NCI-H345 treated with DMSO at 0.1 percent for 48 hours (cell line): ENCODE measurements at regions not wholly inside any gene's neighbourhood (a gene's known extent, or its start where the extent isn't known, plus 50 kb on each side); places are given as distances from the start of the nearest gene placed in this dataset.

ENCODE experiments used
- DNase-seq: peaks from one replicate; lab custom pipeline; 2025; ENCODE audit not compliant: unreplicated experiment; lab: John Stamatoyannopoulos, UW

DNA sequence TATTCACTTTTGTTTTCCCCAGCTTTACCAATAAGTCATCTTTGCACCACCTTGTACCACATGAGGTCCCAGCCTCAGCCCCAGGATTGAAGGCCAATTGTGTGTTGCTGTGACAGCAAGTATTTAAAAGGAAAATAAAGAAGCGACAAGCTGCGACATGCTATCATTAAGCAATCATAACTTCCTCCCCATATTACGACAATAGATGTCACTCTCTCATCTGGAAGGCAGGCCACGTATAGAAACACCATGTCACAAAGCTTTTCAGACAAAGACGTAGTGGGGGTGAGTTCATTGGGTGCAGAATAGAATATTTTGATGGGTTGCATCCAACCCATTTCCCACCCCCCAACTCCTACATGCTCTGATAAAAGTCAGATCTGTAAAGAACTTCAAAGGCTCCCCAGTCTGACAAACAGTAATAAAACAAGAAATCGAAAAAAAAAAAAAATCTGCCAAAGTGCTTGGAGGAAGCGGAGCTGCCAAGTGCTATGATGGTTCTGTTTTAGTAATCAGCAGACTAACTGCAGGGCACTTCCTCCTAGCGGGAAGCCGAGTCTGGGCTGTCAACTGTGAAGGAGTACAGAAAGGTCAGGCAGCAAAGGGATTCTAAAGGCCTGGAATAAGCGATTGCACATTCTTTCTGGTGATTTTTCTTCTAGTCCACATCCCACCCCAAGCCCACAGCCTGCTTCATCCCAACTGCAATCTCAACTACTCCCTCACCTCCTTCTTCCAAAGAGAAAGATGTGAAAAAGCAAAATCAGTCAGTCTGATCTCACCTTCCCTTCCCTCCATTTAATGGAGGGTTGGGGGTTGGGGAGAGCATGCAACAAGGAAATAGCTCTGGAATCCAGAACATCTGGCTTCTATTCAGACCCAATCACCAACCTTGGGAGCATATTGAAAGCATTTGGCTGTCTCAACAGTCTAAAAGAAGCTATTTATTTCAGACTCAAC, 131.4 kb upstream of the UBASH3B start:
- no peak for DNase-seq

DNA sequence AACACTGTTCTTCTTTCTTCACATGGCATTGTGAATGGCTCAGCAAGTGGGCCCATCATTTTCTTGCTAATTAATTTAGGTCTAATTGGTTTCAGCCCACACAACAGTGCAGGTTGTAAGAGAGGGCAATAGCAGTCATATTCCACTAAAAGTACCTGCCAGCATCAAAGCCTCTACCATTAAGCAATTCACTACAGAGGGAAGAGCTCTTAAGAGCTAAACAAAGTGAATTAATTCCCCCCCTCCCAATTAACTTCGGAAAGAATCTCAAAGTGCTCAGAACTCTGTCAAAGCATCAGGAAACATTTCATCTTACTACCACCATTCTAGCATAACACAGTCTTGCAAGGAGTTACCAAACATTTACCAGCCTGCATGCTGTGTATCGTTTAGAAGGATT, 133.9 kb upstream of the UBASH3B start:
- no peak for DNase-seq

DNA sequence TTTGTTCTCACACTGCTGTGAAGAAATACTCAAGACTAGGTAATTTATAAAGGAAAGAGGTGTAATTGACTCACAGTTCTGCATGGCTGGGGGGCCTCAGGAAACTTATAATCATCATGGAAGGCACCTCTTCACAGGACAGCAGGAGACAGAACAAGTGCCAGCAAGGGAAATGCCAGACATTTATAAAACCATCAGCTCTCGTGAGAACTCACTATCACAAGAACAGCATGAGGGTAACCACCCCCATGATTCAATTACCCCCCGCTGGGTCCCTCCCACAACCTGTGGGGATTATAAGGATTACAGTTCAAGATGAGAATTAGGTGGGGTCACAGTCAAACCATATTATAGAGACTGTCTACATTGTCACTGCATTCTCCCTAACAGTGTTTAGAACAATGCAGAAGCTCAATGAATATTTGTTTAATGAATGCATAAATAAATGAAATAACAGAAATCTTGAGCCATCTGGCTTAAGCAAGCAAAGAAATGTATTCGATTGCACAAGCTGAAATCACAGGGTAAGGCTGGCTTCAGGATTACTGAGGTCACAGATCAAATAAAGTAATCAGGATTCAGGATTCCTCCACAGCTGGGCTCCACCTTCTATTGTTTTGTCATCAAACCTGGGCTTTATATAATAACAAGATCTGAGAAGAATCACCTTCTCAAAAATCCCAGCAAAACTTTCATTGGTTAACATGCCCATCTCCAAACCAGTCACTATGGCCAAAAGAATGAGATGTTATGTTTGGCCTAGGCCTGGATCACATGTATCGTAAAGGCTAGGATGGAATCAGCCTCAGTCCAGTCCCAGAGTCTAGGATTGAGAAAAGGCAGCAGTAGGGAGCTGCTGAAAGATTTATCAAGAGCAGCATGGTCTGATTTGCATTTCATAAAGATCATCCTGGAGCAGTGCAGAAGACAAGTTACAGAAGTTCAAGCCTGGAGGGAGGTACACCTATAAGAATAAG, 137.8 kb upstream of the UBASH3B start:
- DNase-seq, result no peak

DNA sequence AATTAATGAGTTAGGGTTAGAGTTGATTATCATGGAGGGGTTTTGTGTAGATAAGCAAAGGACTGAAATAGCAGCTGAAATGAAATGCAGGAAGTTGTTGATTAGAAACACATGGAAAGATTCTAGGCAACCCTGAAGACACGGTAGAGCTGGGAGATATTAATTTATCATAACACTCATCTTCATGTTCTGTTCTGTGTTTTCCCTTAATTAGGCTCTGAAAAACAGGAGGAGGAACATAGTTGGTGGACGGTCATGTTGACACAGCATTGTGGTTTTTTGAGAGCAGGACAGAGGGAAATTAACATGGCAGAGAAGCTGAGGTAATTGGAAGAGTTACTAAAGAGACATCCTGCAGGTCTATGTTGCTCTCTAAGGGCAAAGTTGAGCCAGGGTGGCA, 138.8 kb upstream of the UBASH3B start:
- DNase-seq, result no peak

DNA sequence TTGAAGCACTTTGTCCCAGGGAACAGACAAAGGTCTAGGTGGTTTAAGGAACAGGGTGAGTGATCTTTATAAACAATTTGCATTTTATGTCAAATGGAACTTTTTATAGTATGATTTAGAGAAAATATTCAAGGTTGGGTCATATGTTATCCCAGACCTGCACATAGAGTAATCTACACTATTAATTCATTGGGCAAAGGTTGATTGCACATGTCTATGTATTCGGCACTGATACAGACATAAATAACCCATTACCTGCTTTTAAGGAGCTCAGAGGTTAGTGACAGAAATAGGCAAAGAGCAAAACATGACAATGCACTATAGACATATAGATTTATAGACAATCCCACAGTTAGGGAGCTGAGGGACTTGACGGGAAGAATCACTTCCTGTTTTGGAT, 141.5 kb upstream of the UBASH3B start:
- no peak for DNase-seq

DNA sequence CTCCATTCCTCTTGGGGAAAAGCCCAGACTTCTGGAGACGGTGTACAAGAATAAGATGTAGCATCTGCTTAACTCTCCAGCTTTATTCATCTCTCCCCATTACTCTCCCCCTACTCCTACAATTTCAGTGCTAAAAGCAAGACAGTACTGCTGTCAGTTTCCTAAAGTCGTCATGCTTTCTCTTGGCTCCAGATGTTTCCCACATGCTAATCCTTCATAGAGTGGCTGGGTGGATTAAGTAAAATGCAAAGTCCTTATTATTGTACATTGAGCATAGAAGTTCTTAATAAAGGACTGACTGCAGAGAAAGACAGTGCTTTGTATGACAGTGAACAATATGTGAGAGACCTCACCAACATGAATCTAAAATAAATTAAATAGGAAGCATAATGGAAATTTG, 142.2 kb upstream of the UBASH3B start:
- no peak for DNase-seq

DNA sequence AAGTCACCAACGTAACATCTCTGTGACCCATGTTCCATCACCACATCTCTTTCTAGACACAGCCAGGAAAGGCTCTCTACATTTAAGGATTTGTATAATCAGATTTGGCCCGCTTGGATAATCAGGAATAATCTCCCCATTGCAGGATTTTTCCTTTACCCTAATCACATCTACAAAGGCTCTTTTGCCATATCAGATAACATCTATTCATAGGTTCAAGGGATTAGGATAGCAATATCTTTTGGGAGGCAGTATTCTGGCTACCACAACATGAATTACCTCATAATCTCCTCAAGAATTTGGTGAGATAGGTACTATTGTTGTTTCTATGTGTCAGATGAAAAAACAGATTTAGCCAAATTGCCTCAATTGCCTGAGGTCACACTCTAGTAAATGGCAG, 142.8 kb upstream of the UBASH3B start:
- no peak for DNase-seq

DNA sequence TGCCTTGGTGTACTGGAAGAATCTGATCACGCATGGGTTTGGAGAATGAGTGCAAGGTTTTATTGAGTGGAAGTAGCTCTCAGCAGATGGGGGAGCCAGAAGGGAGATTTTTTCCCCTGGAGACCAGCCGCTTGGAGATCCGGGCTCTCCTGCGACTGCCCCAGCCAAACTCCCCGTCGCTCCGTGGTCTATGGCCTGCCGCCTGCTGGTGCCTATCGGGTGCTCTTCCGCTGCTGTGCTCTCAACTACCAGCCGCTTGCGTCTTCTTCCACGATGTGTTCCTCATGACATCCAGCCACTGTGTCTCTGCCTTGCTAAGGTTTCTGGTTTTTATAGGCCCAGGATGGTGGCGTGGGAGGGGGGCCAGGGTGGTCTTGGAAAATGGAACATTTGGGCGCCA, 145.6 kb upstream of the UBASH3B start:
- DNase-seq, result no peak

DNA sequence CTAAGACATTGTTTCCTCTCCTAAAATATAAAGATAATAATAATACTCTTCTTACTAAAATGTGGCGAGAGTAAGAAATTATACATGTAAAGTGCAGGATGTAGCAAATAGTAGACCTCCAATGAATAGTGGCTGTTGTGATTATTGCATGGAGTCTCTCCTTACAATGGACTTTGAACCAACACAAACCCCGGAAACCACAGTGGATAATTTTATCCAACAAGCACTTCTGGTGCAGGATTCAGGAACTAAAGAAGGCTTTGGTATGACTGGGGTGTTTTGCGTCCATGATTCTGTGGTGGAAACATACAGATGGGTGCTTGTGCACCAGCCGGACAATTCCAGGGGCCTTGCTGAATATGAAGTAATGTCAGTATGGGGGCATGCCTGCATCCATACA, 146.4 kb upstream of the UBASH3B start:
- DNase-seq, result no peak

DNA sequence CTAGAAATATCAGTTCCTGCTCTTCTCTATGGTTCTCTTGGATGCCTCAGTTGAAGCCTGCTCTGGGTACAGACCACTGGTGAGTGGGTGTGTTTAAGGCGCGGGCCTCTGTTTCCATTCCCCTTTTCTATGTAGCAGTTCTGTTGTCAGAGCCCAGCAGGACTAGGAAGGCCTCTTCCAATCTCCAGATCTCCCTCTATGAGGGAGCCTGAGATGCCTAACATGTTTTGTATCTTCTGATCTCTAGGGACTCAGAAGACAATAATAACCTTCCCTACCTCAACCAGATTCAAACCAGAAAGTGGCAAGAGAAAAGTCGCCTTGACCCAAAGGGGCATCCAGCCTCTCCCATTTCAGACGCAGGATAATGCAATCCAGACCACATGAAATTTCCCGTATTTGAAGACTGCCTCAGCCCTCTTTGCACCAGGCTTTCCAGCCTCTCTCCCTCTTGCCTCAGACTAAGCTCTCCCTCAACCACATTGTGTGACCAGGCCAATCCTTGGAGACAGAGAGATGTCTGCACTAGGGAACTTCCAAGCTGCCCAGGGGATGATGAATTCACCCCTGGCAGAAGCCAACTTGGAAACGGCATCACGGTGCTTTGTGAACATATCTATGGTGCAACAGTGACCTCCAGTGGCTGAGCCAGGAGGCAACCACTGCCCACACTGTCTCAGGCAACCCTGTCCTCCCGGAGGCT, 150.1 kb upstream of the UBASH3B start:
- peak; percentile 66 for DNase-seq

DNA sequence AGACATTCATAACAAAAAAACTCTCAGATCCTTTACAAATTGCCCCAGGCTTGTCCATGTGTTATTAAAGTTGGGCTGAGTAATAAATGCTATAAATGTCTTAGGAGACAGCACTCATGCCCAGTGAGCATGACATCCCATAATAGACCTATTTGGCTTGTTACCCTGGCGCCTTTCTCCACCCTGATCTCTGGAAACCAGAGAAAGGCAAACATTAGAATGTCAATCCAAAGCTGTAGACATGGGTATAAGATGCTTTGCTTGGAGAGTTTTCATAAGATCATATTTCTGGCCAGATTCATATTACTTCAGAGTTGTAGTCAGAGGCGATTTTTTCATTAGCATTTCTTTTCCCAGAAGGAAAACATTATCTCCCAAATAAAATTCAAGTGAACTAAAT, 161.3 kb upstream of the UBASH3B start:
- no peak for DNase-seq

DNA sequence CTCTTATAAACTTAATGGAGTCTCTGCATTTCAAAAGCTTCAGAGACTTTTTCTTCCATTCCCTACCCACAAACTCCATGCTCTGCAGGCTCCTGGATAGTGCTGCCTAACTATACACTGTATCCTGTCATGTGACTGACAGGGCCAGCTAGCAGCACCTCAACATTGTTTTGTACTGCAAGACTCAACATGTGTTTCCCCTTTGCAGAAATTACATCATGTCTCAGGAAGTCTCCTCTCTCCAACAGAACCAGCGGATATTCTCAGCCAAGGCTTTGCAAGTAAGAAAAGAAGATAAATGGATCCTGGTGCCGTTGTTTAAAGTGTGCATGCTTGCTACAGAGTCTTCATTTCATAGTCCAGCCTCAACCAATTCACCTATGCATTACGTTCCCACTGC, 164.0 kb upstream of the UBASH3B start:
- DNase-seq, result no peak

DNA sequence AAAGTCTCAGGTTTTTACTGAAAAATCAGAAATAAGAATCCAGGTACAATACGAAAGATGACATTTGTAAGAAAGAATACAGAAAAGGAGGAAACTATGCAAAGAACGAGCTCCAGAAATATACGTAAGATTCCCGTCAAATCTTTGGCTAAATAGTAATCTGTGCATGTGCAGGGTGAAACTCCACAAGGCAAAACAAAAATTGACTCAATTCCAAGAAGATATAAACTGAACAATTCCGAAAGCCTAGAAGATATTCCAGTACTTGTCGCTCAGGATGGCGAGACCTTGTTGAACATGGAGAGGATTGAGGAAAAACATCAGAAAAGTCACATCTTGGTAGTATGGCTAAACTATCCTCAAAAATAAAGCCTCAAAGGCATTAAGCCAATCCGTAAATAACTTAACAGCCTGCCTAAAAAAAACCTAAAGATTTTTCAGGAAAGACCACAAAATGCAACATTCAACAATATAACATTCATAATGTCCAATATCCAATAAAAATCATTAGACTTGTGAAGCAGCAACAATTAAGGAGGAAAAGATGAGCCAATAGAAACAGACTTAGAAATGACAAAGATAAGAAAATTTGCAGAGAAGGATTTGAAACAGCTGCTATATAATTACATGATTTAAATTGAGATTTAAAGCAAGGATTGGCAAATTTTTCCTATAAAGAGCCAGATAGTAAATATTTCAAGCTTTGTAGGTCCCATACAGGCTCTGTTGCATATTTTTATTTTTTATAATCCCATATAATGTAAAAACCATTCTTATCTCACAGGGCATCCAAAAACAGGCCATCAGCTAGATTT, 166.4 kb upstream of the UBASH3B start:
- no peak for DNase-seq

DNA sequence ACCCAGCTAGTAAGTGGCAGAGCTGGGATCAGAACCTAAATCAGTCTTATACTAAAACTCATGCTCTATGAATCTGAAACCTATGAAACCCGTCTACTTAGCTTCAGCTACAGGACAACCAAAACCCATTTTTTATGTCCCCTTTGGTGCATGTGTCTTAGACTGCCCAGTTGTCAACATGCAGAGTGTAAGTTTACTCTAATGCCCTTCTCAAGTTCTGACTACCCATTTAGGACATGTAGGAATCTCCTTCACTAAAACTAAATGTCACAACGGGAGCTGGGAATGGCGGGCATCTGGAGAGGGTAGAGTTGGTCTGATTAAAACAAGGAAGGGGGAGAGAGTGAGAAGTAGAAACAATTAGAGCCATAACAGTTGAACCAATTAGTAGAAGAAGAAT, 167.9 kb upstream of the UBASH3B start:
- DNase-seq, result no peak

DNA sequence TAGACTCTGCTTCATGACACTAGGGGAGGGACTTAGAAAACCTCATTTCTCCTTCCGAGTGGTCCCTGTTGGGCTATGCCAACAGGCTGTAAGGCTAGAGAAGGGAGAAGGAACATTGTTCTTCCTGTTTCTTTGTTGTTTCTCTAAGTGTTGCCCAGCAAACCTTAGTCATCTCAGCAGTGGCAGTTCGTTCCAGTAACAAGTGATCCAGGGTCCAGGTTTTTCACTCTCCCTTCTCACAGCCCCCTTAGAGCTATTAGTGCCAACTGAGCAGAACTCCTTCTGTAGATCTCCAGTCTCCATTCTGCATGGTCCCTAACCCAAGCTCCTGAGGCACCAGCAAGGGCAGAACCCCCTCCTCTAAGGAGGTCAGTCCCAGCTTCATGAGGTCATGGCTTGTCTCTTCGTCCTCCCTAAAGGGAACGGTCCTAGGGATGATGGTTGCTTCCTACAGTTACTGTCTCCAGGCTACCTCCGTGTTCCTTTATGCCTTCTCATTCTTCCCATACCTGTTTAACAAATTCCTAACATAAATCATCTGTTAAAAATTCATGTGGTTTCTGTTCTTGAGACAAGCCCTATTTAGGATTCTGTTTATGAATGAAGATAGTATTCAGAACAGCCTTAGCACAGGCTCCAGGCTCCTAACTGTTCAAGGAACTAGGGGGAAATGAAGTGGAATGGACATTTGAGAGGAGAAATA, 168.6 kb upstream of the UBASH3B start:
- no peak for DNase-seq

DNA sequence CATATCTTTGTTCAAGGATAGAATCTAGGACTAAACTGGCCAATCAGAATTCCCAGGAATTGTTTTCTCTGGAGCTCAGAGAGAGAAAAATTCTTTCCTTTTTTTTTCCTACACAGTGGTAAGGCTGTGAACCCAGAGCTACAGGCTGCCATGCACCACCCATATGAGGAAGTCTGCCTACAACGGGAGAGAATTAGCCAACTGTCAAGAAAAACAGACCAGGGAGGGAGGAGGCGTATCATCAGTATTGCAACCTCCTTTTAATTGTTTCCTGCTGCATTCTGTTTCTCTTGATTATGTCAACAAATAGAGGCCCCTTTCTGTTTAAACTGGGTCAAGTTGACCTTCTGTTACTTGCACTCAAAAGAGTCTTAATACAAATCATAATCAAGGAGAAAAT, 176.5 kb upstream of the UBASH3B start:
- DNase-seq, result no peak

DNA sequence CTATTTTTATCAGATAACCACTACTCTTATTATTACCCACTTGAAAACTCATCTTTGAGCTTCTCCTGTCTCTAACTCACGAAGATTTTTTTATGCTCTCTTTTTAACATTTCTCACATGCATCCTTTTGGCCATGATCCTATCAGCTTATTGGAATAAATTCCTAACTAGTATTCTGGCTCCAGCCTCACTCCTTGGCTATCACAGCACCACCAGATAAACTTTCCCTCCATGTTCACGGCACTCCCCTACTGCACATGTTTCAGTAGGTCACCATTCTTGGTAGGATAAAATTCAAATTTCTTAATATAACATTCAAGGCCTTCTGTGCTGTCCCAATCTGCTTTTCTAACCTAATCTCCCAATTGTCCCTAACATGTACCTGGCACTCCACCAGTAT, 186.6 kb upstream of the UBASH3B start:
- no peak for DNase-seq

DNA sequence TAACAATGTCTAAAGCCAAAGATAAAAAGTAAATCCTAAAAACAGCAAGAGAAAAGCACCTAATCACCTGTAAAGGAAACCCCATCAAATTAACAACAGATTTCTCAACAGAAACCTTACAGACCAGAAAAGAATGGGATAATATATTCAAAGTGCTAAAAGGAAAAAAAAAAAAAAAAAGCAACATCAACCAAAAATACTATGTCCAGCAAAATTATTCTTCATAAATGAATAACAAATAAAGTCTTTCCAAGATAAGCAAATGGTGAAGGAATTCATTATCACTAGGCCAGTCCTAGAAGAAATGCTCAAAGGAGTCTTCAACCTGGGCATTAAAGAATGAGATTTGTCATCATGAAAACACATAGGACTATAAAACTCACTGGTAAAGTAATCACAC, 192.0 kb upstream of the UBASH3B start:
- DNase-seq, result no peak

DNA sequence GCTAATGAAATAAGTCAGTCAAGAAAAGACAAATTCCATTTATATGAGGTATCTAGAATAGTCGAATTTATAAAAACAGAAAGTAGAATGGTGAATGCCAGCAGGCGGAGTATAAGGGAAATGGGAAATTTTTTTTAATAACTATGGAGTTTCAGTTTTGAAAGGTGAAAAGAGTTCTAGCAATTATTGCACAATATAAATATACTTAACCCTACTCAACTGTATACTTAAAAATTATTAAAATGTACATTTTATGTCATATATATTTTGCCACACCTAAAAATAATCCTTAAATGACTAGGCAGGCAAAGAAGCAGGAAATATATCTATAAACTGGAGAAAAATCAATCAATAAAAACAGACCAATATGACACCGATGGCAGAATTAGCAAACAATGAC, 196.5 kb upstream of the UBASH3B start:
- no peak for DNase-seq

DNA sequence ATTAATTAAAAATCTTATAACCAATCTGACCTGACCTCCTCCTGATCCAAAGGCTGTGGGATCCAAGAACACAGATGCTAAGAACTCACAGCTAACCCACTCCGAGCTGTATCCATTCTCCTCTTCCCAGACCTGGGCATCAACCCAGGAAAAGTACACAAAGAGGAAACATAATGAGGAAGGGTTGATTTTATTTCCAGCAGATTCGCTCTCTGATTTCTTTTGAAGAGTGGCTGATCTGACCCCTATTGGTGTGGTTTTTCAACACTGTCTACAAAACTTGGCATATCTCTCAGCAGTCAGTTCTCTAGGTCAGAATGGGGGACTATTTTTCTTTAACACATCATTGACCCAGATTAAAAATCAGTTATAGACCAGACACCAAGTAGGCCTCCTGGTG, 201.9 kb upstream of the UBASH3B start:
- no peak for DNase-seq
